Common myeloid progenitor, CD34-positive (primary cell): ENCODE measurements at regions not wholly inside any gene's neighbourhood (a gene's known extent, or its start where the extent isn't known, plus 50 kb on each side); places are given as distances from the start of the nearest gene placed in this dataset.

Source experiments
- CTCF ChIA-PET: fragments of 350-600 bp; sonication (Branson Sonifier 250); formaldehyde crosslinking; loops from one replicate; lab custom pipeline; 2021; ENCODE audit warnings: antibody characterized with exemption; lab: Charles Lee
- POLR2A ChIA-PET: fragments of 350-600 bp; sonication (Branson Sonifier 250); formaldehyde crosslinking; loops from one replicate; lab custom pipeline; 2021; ENCODE audit warnings: antibody characterized with exemption; lab: Charles Lee
- DNase-seq, 3 donors: peaks; one replicate each; pipeline versions ENCODE4 v3.0.0 to v3.0.0-alpha.2; 2013
- H3K27ac ChIP-seq, 2 experiments: 1 replicate in 1 of 2; 2 replicates in 1 of 2; pipeline ENCODE4 v1.7.0; 2013; ENCODE audit warnings: inconsistent platforms in 2 of 2, low read length in 2 of 2, mild to moderate bottlenecking in 2 of 2, low read depth in 1 of 2, moderate library complexity in 1 of 2; ENCODE audit not compliant: severe bottlenecking in 2 of 2, insufficient read depth in 1 of 2, poor library complexity in 1 of 2
- H3K27me3 ChIP-seq, 5 experiments: replicated peaks in 2 of 5; 1 replicate in 3 of 5; 2 replicates in 2 of 5; pipeline versions ENCODE4 v1.6.1 to v1.7.0; 2013; ENCODE audit warnings: low read length in 4 of 5, mild to moderate bottlenecking in 2 of 5, moderate library complexity in 2 of 5, inconsistent platforms in 1 of 5; ENCODE audit not compliant: insufficient read depth in 5 of 5, control insufficient read depth in 4 of 5
- H3K36me3 ChIP-seq, 4 experiments: 1 replicate in 2 of 4; 2 replicates in 2 of 4; pipeline versions ENCODE4 v1.6.1 to v1.7.0; 2013; ENCODE audit warnings: low read length in 3 of 4, control low read depth in 1 of 4, mild to moderate bottlenecking in 1 of 4; ENCODE audit not compliant: control insufficient read depth in 4 of 4, insufficient read depth in 4 of 4
- H3K4me1 ChIP-seq, 4 experiments: 1 replicate in 3 of 4; 2 replicates in 1 of 4; pipeline versions ENCODE4 v1.6.1 to v1.7.1; 2013; ENCODE audit warnings: low read length in 3 of 4, mild to moderate bottlenecking in 3 of 4, control low read depth in 1 of 4, inconsistent platforms in 1 of 4, moderate library complexity in 1 of 4; ENCODE audit not compliant: control insufficient read depth in 4 of 4, insufficient read depth in 4 of 4; ENCODE audit errors: control extremely low read depth in 1 of 4
- H3K4me3 ChIP-seq, 7 experiments: 1 replicate in 4 of 7; 2 replicates in 3 of 7; pipeline versions ENCODE4 v1.5.1 to v1.7.0; 2013; ENCODE audit warnings: mild to moderate bottlenecking in 7 of 7, low read length in 6 of 7, moderate library complexity in 6 of 7, inconsistent platforms in 2 of 7, low read depth in 2 of 7, control low read depth in 1 of 7; ENCODE audit not compliant: insufficient read depth in 4 of 7, control insufficient read depth in 1 of 7; ENCODE audit errors: extremely low read depth in 1 of 7
- H3K9me3 ChIP-seq, 5 experiments: 1 replicate in 4 of 5; 2 replicates in 1 of 5; pipeline versions ENCODE4 v1.6.1 to v1.7.1; 2013; ENCODE audit warnings: low read length in 4 of 5, mild to moderate bottlenecking in 2 of 5, inconsistent platforms in 1 of 5, low read depth in 1 of 5, moderate library complexity in 1 of 5; ENCODE audit not compliant: control insufficient read depth in 4 of 5, insufficient read depth in 2 of 5; ENCODE audit errors: control extremely low read depth in 1 of 5
- WGBS: methylation state at CpG from one replicate; pipeline ENCODE4 v1.1.5; 2013; ENCODE audit not compliant: insufficient coverage; 5-methylcytosine and 5-hydroxymethylcytosine counted together

GRCh38 chr10:33103863-33104379, 145.9 kb upstream of the ITGB1 start:
- DNase-seq = no peak
- Histone ChIP-seq H3K4me3 (no peak overlapping the region), H3K9me3 (peaks cover 0 to 3% (median 0%) of the 10 kb centered on the region in 5 experiments), H3K4me1 (peaks cover 0 to 7% (median 2%) of the 10 kb centered on the region in 4 experiments), H3K27me3 (peaks cover 0 to 6% (median 0%) of the 10 kb centered on the region in 5 experiments), H3K27ac (no peak overlapping the region), H3K36me3 (no peaks in the 10 kb centered on the region)
- ChIA-PET CTCF (interaction anchor here (3.9 kb wide), 1 partner anchor 12 kb away, joined by 12 read pairs; no protein-coding TSS in a partner anchor), POLR2A (no interaction called here)
- WGBS = 100% methylated on average over 5 of the region's 5 CpGs

DNA sequence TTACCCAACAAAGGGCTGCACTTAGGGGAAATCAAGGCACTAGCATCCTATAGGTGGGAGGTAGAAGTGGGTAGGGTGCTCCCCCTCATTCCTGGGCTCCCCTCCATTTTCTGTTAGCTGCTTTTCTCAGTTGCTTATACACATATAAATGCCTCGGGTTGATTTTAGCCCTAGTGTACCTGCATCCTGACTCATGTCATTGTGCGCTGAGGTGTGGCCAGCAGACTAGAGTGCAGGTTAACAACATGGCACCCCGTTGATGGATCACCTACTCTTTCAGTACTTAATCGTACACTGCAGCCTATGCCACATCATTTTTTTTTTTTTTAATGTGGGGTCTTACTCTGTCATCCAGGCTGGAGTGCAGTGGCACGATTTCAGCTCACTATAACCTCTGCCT, 144.0 kb upstream of the ITGB1 start:
- Histone ChIP-seq H3K4me1 (peaks cover 0 to 10% (median 2%) of the 10 kb centered on the region in 4 experiments), H3K36me3 (no peaks in the 10 kb centered on the region), H3K9me3 (peaks cover 0 to 3% (median 0%) of the 10 kb centered on the region in 5 experiments), H3K27me3 (peaks cover 0 to 6% (median 0%) of the 10 kb centered on the region in 5 experiments), H3K27ac (no peak overlapping the region), H3K4me3 (no peak overlapping the region)
- ChIA-PET CTCF (interaction anchor here (3.9 kb wide), 1 partner anchor 14 kb away, joined by 12 read pairs; no protein-coding TSS in a partner anchor), POLR2A (no interaction called here)
- no peak for DNase-seq
- 98% methylated on average over 5 of the region's 5 CpGs for WGBS

GRCh38 chr10:33101392-33101787, 143.4 kb upstream of the ITGB1 start:
- H3K27ac ChIP-seq = no peak overlapping the region
- CTCF ChIA-PET = interaction anchor here (3.9 kb wide), 1 partner anchor 14 kb away, joined by 12 read pairs; no protein-coding TSS in a partner anchor

DNA sequence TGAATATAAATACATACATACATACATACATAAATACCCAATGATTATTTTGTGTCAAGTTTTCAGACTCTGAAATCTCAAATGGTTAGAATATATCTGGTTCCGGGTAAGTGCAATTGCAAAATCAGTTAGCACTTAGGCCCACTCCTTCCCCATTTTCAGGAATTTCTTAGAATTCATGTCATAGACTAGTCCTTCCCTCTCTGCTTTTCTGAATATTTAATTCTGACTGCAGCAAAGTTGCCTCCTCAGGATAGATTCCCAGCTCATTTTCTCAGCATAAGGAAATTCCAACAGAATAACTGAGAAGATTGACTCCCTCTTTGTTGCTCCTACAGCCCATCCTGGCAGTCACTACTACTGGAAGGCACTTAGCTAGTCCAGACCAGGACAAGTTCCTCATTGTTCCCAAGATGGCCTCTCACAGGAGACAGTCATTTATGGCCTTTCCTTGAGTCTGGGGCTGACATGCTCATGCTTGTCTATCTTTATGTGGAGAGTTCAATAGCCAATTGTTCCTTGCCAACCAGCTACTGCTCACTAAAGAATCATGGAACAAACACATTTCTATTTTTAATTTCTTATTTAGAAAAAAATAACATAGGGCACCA, 142.9 kb upstream of the ITGB1 start:
- WGBS = 100% methylated on average over 1 of the region's 1 CpG
- Histone ChIP-seq H3K9me3 (peaks cover 0 to 5% (median 0%) of the 10 kb centered on the region in 5 experiments), H3K4me1 (peaks cover 0 to 10% (median 2%) of the 10 kb centered on the region in 4 experiments), H3K36me3 (no peaks in the 10 kb centered on the region), H3K27ac (no peak overlapping the region), H3K4me3 (no peak overlapping the region), H3K27me3 (no peaks in the 10 kb centered on the region)
- DNase-seq = no peak
- ChIA-PET POLR2A (no interaction called here), CTCF (interaction anchor here (3.9 kb wide), 1 partner anchor 15 kb away, joined by 12 read pairs; no protein-coding TSS in a partner anchor)

More at GRCh38 chr10:33101392-33101787, 143.4 kb upstream of the ITGB1 start:
- no peak for DNase-seq
- H3K9me3 ChIP-seq = peaks cover 0 to 5% (median 0%) of the 10 kb centered on the region in 5 experiments
- H3K4me1 ChIP-seq = peaks cover 0 to 10% (median 2%) of the 10 kb centered on the region in 4 experiments
- H3K27me3 ChIP-seq = peaks cover 0 to 2% (median 0%) of the 10 kb centered on the region in 5 experiments
- no peaks in the 10 kb centered on the region for H3K36me3 ChIP-seq
- POLR2A ChIA-PET = no interaction called here
- H3K4me3 ChIP-seq = no peak overlapping the region
- WGBS = 100% methylated on average over 2 of the region's 3 CpGs

DNA sequence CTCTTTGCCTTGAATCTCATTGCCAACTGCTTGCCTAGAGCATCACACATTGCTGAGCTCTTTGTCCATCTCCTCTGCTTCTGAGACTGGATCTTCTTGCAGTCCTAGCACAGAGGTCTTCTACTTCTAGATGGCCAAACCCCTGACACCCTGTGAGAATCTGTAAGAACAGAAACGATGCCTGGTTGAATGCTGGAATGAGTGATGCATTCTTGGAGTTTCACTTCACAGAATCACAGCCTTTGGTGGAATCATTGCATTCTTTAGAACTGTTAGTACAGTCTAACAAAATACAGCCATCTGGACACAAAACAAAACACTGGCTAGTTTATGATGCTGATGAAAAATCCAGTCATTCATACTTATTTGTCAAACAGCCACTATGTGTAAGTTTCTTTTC, 141.7 kb upstream of the ITGB1 start:
- no peaks in the 10 kb centered on the region for H3K36me3 ChIP-seq
- no peak overlapping the region for H3K4me3 ChIP-seq
- ChIA-PET CTCF (no interaction called here), POLR2A (no interaction called here)
- 89% methylated on average over 1 of the region's 1 CpG for WGBS
- H3K4me1 ChIP-seq = peaks cover 0 to 10% (median 2%) of the 10 kb centered on the region in 4 experiments
- H3K9me3 ChIP-seq = peaks cover 0 to 5% (median 3%) of the 10 kb centered on the region in 5 experiments
- DNase-seq = no peak
- H3K27me3 ChIP-seq = no peaks in the 10 kb centered on the region
- no peak overlapping the region for H3K27ac ChIP-seq

DNA sequence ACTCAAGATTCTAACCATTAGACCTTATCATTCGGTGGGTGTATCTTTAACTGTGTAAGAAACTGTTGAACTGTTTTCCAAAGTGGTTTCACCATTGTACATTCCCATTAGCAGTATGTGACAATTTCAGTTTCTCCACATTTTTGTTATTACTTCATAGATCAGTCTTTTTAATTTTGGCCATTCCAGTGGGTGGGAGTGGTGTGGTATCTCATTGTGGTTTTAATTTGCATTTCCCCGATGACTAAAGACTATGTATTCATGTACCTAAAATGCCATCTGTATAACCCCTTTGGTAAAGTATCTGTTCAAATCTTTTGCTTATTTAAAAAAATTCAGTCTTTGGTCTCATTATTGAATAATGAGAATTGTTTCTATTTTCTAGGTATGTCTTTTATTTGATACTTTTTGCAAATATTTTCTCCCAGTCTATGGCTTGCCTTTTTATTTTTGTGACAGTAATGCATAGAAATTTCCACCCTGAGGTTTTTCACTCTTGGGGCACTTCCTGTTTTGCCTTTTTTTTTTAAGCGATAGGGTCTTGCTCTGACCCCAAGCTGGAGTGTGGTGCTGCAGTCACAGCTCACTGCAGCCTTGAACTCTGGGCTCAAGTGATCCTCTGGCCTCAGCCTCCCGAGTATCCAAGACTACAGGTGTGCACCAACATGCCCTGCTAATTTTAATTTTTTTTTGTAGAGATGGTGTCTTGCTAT, 141.1 kb upstream of the ITGB1 start:
- no peaks in the 10 kb centered on the region for H3K27me3 ChIP-seq
- H3K27ac ChIP-seq = no peak overlapping the region
- H3K4me3 ChIP-seq = no peak overlapping the region
- CTCF ChIA-PET = no interaction called here
- H3K4me1 ChIP-seq = peaks cover 0 to 10% (median 2%) of the 10 kb centered on the region in 4 experiments
- POLR2A ChIA-PET = no interaction called here
- H3K9me3 ChIP-seq = peaks cover 0 to 10% (median 8%) of the 10 kb centered on the region in 5 experiments
- 54% methylated on average over 2 of the region's 4 CpGs for WGBS
- DNase-seq = peak in 1 of 3 donors; percentile 5
- no peaks in the 10 kb centered on the region for H3K36me3 ChIP-seq
